ENCODE measurements at regions not wholly inside any gene's neighbourhood (a gene's known extent, or its start where the extent isn't known, plus 50 kb on each side); places are given as distances from the start of the nearest gene placed in this dataset.
A peak's percentile ranks its signal among the peaks of the same experiment; 100 is the strongest.

- H3K27ac Mint-ChIP-seq = no peak overlapping the region
- H3K9me3 Mint-ChIP-seq = no peaks in the 10 kb centered on the region
- peaks cover 28% of the 10 kb centered on the region for H3K4me1 Mint-ChIP-seq (ENCODE audit: low read depth)
- no peak for TF ChIP-seq CTCF (IDR thresholded peaks at IDR 0.05)
- no peaks in the 10 kb centered on the region for H3K27me3 Mint-ChIP-seq (ENCODE audit: insufficient read depth)
- no peak overlapping the region for H3K4me3 Mint-ChIP-seq
- H3K36me3 Mint-ChIP-seq (ENCODE audit: low read depth) = no peaks in the 10 kb centered on the region
- DNase-seq = peak; percentile 14
These were observed 306.6 kb upstream of the ECI2 start for GRCh38 chr6:4441981-4442434.

GRCh38 chr6:4439159-4439558 is 303.8 kb upstream of the ECI2 start:
- TF ChIP-seq CTCF (IDR thresholded peaks at IDR 0.05) = no peak
- Mint-ChIP-seq H3K4me1 (ENCODE audit: low read depth) (peaks cover 16% of the 10 kb centered on the region), H3K27ac (no peak overlapping the region), H3K4me3 (no peak overlapping the region), H3K9me3 (no peaks in the 10 kb centered on the region), H3K27me3 (ENCODE audit: insufficient read depth) (no peaks in the 10 kb centered on the region), H3K36me3 (ENCODE audit: low read depth) (no peaks in the 10 kb centered on the region)
- DNase-seq = no peak

- Mint-ChIP-seq H3K4me3 (no peak overlapping the region), H3K4me1 (ENCODE audit: low read depth) (peaks cover 13% of the 10 kb centered on the region), H3K27ac (no peak overlapping the region), H3K36me3 (ENCODE audit: low read depth) (no peaks in the 10 kb centered on the region), H3K9me3 (no peaks in the 10 kb centered on the region), H3K27me3 (ENCODE audit: insufficient read depth) (peaks cover 2% of the 10 kb centered on the region)
- no peak for TF ChIP-seq CTCF (IDR thresholded peaks at IDR 0.05)
- no peak for DNase-seq
These were observed 302.0 kb upstream of the ECI2 start for GRCh38 chr6:4437342-4437741.

GRCh38 chr6:4435981-4436445 is 300.6 kb upstream of the ECI2 start:
- H3K36me3 Mint-ChIP-seq (ENCODE audit: low read depth) = no peaks in the 10 kb centered on the region
- H3K27me3 Mint-ChIP-seq (ENCODE audit: insufficient read depth) = peaks cover 3% of the 10 kb centered on the region
- H3K27ac Mint-ChIP-seq = no peak overlapping the region
- TF ChIP-seq CTCF (IDR thresholded peaks at IDR 0.05) = no peak
- no peak for DNase-seq
- no peak overlapping the region for H3K4me3 Mint-ChIP-seq
- H3K4me1 Mint-ChIP-seq (ENCODE audit: low read depth) = peaks cover under 1% of the 10 kb centered on the region; the same call in 1 of the 2 replicates
- H3K9me3 Mint-ChIP-seq = no peaks in the 10 kb centered on the region

GRCh38 chr6:4434655-4435054 is 299.3 kb upstream of the ECI2 start:
- H3K4me1 Mint-ChIP-seq (ENCODE audit: low read depth) = no peaks in the 10 kb centered on the region

More at GRCh38 chr6:4434655-4435054, 299.3 kb upstream of the ECI2 start:
- DNase-seq = no peak
- no peaks in the 10 kb centered on the region for H3K9me3 Mint-ChIP-seq
- H3K4me3 Mint-ChIP-seq = no peak overlapping the region
- peaks cover 5% of the 10 kb centered on the region for H3K27me3 Mint-ChIP-seq (ENCODE audit: insufficient read depth)
- no peaks in the 10 kb centered on the region for H3K36me3 Mint-ChIP-seq (ENCODE audit: low read depth)
- no peak overlapping the region for H3K27ac Mint-ChIP-seq
- no peak for TF ChIP-seq CTCF (IDR thresholded peaks at IDR 0.05)
